Mesothelial cell of epicardium (in vitro differentiated cells): ENCODE measurements at regions not wholly inside any gene's neighbourhood (a gene's known extent, or its start where the extent isn't known, plus 50 kb on each side); places are given as distances from the start of the nearest gene placed in this dataset.

ENCODE experiments used
- DNase-seq, 2 experiments: peaks; one replicate each; pipeline ENCODE4 v3.0.0; 2021; ENCODE audit warnings: low spot score in 2 of 2; ENCODE audit not compliant: unreplicated experiment in 2 of 2
- H3K27ac Mint-ChIP-seq: 2 replicates; pipeline ENCODE4 v1.8.0; 2021; ENCODE audit warnings: mixed read lengths
- H3K27me3 Mint-ChIP-seq: 2 replicates; pipeline ENCODE4 v1.8.0; 2021; ENCODE audit warnings: low read depth, mixed read lengths
- H3K36me3 Mint-ChIP-seq: 2 replicates; pipeline ENCODE4 v1.8.0; 2021; ENCODE audit warnings: mixed read lengths
- H3K4me1 Mint-ChIP-seq: 2 replicates; pipeline ENCODE4 v1.8.0; 2021; ENCODE audit warnings: mixed read lengths
- H3K4me3 Mint-ChIP-seq: 2 replicates; pipeline ENCODE4 v1.8.0; 2021; ENCODE audit warnings: mild to moderate bottlenecking, moderate library complexity, mixed read lengths
- H3K9me3 Mint-ChIP-seq: 2 replicates; pipeline ENCODE4 v1.8.0; 2021; ENCODE audit warnings: mixed read lengths
- CTCF ChIP-seq: fragments of 200-600 bp; sonication (generic); IDR thresholded peaks from one replicate; pipeline ENCODE4 v1.5.0; 2021; ENCODE audit warnings: antibody characterized with exemption; ENCODE audit not compliant: unreplicated experiment

GRCh38 chr1:88134983-88135921 lies 548.8 kb upstream of the PKN2 start:
- TF ChIP-seq CTCF, result no peak
- peaks cover 12% of the 10 kb centered on the region for H3K9me3 Mint-ChIP-seq
- DNase-seq, result no peak
- no peaks in the 10 kb centered on the region for H3K4me1 Mint-ChIP-seq
- H3K36me3 Mint-ChIP-seq, result no peaks in the 10 kb centered on the region
- no peak overlapping the region for H3K27ac Mint-ChIP-seq
- no peaks in the 10 kb centered on the region for H3K27me3 Mint-ChIP-seq
- H3K4me3 Mint-ChIP-seq, result no peak overlapping the region

GRCh38 chr1:88139633-88140032 lies 544.4 kb upstream of the PKN2 start:
- Mint-ChIP-seq H3K27ac (no peak overlapping the region), H3K4me1 (peaks cover 4% of the 10 kb centered on the region), H3K9me3 (no peaks in the 10 kb centered on the region), H3K4me3 (no peak overlapping the region), H3K27me3 (no peaks in the 10 kb centered on the region), H3K36me3 (no peaks in the 10 kb centered on the region)
- no peak for TF ChIP-seq CTCF
- no peak for DNase-seq

DNA sequence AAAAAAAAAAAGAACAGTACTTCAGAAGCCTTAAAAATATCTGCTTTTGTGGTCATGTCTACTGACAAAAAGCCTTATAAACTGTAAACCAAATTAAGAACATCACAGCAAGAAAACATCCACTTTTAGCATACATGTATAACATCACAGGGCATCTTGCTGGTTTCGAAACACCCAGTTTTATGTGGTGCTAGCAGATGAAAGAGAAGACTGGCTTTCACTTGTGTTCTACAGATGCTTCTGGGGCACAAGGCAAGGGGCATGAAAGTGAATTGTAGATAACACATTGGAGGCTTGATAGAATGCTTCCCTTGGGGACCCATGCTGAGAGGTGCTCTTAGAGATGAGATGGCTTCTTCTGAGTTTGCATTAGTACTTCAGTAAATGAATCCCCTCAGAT lies 543.7 kb upstream of the PKN2 start:
- Mint-ChIP-seq H3K27ac (no peak overlapping the region), H3K4me1 (peaks cover 4% of the 10 kb centered on the region), H3K27me3 (no peaks in the 10 kb centered on the region), H3K9me3 (peaks cover 6% of the 10 kb centered on the region), H3K36me3 (no peaks in the 10 kb centered on the region), H3K4me3 (no peak overlapping the region)
- DNase-seq, result no peak
- TF ChIP-seq CTCF, result no peak

DNA sequence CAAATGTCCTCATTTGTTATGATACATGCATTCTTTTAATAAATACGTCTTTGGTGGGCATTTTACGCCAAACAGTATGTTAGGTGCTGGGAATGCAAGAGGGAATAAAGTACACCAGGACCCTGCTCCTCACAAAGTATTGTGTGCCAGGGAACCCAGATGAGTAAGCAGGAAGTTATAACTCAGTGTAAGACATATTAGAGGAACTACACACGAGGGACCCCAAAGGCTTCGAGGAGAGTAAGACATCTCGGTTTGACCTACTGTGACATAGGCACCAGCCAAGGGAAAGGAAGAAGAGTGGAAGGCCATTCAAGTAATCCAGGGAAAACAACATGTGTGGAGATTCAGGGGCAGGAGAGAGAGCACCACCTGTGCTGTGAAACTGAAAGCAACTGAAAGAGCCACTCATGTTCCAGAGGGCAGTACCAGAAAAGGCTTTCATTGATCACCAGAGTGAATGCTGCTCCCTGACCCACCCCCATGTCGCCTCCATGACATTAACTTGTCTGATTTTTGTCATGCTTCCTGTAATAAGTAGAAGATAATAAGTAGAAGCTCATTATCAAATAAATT lies 542.5 kb upstream of the PKN2 start:
- Mint-ChIP-seq H3K27ac (no peak overlapping the region), H3K4me1 (peaks cover 4% of the 10 kb centered on the region), H3K9me3 (peaks cover 8% of the 10 kb centered on the region), H3K36me3 (no peaks in the 10 kb centered on the region), H3K27me3 (no peaks in the 10 kb centered on the region), H3K4me3 (no peak overlapping the region)
- no peak for TF ChIP-seq CTCF
- DNase-seq, result no peak

- Mint-ChIP-seq H3K27ac (no peak overlapping the region), H3K4me3 (no peak overlapping the region), H3K36me3 (no peaks in the 10 kb centered on the region), H3K4me1 (peaks cover 4% of the 10 kb centered on the region), H3K9me3 (peaks cover 8% of the 10 kb centered on the region), H3K27me3 (peaks cover 4% of the 10 kb centered on the region)
- no peak for TF ChIP-seq CTCF
- no peak for DNase-seq
These were observed 538.3 kb upstream of the PKN2 start for GRCh38 chr1:88145752-88146151.
